Testis (tissue), 2 donors: ENCODE measurements at regions not wholly inside any gene's neighbourhood (a gene's known extent, or its start where the extent isn't known, plus 50 kb on each side); places are given as distances from the start of the nearest gene placed in this dataset.

ENCODE experiments used
- CTCF ChIP-seq, 3 experiments: fragments of 450-650 bp in 2 of 3; fragments of 200-600 bp in 1 of 3; sonication (generic) in 1 of 3; IDR thresholded peaks; one replicate each; pipeline ENCODE4 v1.5.1; 2016 to 2019; ENCODE audit warnings: antibody characterized with exemption in 3 of 3, mild to moderate bottlenecking in 2 of 3, moderate library complexity in 1 of 3
- POLR2A ChIP-seq: fragments of 450-650 bp; IDR thresholded peaks from one replicate; pipeline ENCODE4 v1.6.1; 2017; ENCODE audit warnings: antibody characterized with exemption, mild to moderate bottlenecking, moderate library complexity

GRCh38 chr20:39862470-39862891 lies 826.6 kb downstream of the MAFB start:
- TF ChIP-seq CTCF (IDR thresholded peaks at IDR 0.05): no peak
- TF ChIP-seq POLR2A: no peak
